Activated B cell treated with CpG ODN at 0.5 μM for 24 hours (primary cell): ENCODE measurements at regions not wholly inside any gene's neighbourhood (a gene's known extent, or its start where the extent isn't known, plus 50 kb on each side); places are given as distances from the start of the nearest gene placed in this dataset.
A peak's percentile ranks its signal among the peaks of the same experiment; 100 is the strongest.
"Not testable (repeated sequence)": the region's sequence is repeated elsewhere in the genome, so short reads cannot be mapped to it uniquely, and the experiment has no call there.

ENCODE experiments used
- ATAC-seq: fragments of 200-7000 bp; cut with Tn5 transposase; one replicate; pipeline ENCODE4 v1.10.0; 2021; ENCODE audit warnings: low read depth, mild to moderate bottlenecking, moderate library complexity
- CTCF ChIA-PET: fragments of 350-600 bp; sonication (Branson Sonifier 250); formaldehyde crosslinking; loops from one replicate; lab custom pipeline; 2021; ENCODE audit warnings: antibody characterized with exemption; lab: Charles Lee
- POLR2A ChIA-PET: fragments of 350-600 bp; sonication (Branson Sonifier 250); formaldehyde crosslinking; loops from one replicate; lab custom pipeline; 2021; ENCODE audit warnings: antibody characterized with exemption; lab: Charles Lee
- DNase-seq: peaks from one replicate; pipeline ENCODE4 v3.0.0; 2022
- H3K27ac Mint-ChIP-seq: one replicate; pipeline ENCODE4 v1.8.0; 2020; ENCODE audit warnings: mixed read lengths
- H3K27me3 Mint-ChIP-seq: one replicate; pipeline ENCODE4 v1.8.0; 2021; ENCODE audit warnings: mixed read lengths
- H3K36me3 Mint-ChIP-seq: one replicate; pipeline ENCODE4 v1.8.0; 2021; ENCODE audit warnings: low read depth, mixed read lengths
- H3K4me1 Mint-ChIP-seq: one replicate; pipeline ENCODE4 v1.8.0; 2021; ENCODE audit warnings: mixed read lengths
- H3K4me3 Mint-ChIP-seq: one replicate; pipeline ENCODE4 v1.8.0; 2020; ENCODE audit warnings: mild to moderate bottlenecking, mixed read lengths
- H3K9me3 Mint-ChIP-seq: one replicate; pipeline ENCODE4 v1.8.0; 2020; ENCODE audit warnings: mixed read lengths
- intact Hi-C: fragments of 100-400 bp; cut with micrococcal nuclease; formaldehyde crosslinking; loops from one replicate; pipeline ENCODE4 v1.15.1; 2024
- TF ChIP-seq, protein P1 (sequence below): fragments of 200-600 bp; IDR thresholded peaks from one replicate; pipeline ENCODE4 v1.8.0; 2022; ENCODE audit warnings: antibody characterized with exemption, mild to moderate bottlenecking

DNA sequence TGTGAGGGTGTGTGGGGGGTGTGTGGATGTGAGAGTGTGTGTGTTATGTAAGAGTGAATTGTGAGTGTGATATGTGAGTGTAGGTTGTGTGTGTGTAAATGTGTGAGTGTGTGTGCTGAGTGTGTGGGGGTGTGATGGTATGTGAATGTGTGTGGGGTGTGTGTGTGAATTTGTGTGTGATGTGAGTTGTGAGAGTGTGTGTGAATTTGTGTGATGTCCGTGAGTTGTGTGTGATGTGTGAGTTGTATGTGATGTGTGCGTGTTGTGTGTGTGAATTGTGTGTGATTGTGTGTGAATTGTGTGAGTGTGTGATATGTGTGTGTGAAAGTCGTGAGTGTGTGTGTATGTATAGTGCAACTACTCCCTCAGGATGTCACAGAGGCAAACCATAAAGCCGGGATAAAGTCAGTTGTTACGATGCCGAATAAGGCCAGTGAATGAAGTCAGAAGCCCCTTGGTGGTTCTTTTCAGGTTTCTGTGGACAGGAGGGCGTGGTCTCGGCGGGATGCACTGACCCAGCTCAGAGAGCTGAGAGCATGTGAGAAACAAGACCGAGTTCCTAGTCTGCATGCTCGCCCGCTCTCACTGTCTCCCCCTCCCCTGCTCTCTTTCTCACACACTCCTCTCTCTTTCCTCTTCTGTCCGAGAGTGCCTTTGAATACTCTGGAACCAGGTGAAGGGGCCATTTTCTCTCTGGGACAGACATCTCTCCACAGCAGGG lies 71.8 kb upstream of the MAX start:
- peaks cover 45% of the 10 kb centered on the region for H3K4me1 Mint-ChIP-seq
- no peaks in the 10 kb centered on the region for H3K36me3 Mint-ChIP-seq
- H3K9me3 Mint-ChIP-seq = no peaks in the 10 kb centered on the region
- intact Hi-C loops = no loop called here
- TF ChIP-seq, protein P1, sequence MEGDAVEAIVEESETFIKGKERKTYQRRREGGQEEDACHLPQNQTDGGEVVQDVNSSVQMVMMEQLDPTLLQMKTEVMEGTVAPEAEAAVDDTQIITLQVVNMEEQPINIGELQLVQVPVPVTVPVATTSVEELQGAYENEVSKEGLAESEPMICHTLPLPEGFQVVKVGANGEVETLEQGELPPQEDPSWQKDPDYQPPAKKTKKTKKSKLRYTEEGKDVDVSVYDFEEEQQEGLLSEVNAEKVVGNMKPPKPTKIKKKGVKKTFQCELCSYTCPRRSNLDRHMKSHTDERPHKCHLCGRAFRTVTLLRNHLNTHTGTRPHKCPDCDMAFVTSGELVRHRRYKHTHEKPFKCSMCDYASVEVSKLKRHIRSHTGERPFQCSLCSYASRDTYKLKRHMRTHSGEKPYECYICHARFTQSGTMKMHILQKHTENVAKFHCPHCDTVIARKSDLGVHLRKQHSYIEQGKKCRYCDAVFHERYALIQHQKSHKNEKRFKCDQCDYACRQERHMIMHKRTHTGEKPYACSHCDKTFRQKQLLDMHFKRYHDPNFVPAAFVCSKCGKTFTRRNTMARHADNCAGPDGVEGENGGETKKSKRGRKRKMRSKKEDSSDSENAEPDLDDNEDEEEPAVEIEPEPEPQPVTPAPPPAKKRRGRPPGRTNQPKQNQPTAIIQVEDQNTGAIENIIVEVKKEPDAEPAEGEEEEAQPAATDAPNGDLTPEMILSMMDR = no peak
- no peaks in the 10 kb centered on the region for H3K27me3 Mint-ChIP-seq
- H3K4me3 Mint-ChIP-seq = no peak overlapping the region
- H3K27ac Mint-ChIP-seq = peak overlapping the region; percentile 5
- ATAC-seq (no peak), DNase-seq (no peak)
- ChIA-PET POLR2A (interaction anchor here (0.6 to 1.3 kb wide), 4 partner anchors 110 to 1969 kb away, joined by 3 to 9 read pairs (median 4); no protein-coding TSS in a partner anchor), CTCF (no interaction called here)

GRCh38 chr14:65174783-65175182 lies 72.5 kb upstream of the MAX start:
- Mint-ChIP-seq H3K27ac (peak overlapping the region; percentile 38), H3K36me3 (no peaks in the 10 kb centered on the region), H3K9me3 (no peaks in the 10 kb centered on the region), H3K27me3 (no peaks in the 10 kb centered on the region), H3K4me1 (peaks cover 45% of the 10 kb centered on the region), H3K4me3 (no peak overlapping the region)
- TF ChIP-seq, protein P1 = no peak
- intact Hi-C loops = no loop called here
- POLR2A ChIA-PET = interaction anchor here (0.6 to 1.5 kb wide), 5 partner anchors 11 to 237 kb away, joined by 3 to 10 read pairs (median 3); no protein-coding TSS in a partner anchor
- CTCF ChIA-PET = no interaction called here
- DNase-seq = no peak
- no peak for ATAC-seq

DNA sequence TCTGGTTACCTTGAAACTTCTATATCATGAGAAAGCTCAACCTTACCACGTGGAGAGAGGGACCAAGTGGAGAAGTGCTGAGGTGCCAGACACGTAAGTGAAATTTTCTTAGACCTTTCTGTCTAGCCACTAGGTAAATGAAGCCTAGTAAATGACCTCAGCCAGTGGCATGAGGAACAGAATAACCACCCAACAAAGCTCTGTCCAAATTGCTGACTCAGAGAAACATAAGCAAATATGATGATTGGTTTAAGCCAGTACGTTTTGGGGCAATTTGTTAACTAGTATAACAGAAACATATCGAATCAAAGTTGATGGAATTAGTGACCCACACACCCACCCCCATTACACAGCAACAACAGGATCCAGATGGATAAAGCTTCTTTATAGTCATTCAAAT lies 75.2 kb upstream of the MAX start:
- ChIA-PET POLR2A (interaction anchor here (0.6 to 3.5 kb wide), 6 partner anchors 8 to 234 kb away, joined by 5 to 39 read pairs (median 6); partner anchors contain the start of gene FUT8), CTCF (interaction anchor here (1.0 kb wide), 1 partner anchor 28 kb away, joined by 3 read pairs; no protein-coding TSS in a partner anchor)
- no peaks in the 10 kb centered on the region for H3K27me3 Mint-ChIP-seq
- H3K27ac Mint-ChIP-seq = peak overlapping the region; percentile 38
- no peak overlapping the region for H3K4me3 Mint-ChIP-seq
- no peak for ATAC-seq
- no peak for DNase-seq
- no peaks in the 10 kb centered on the region for H3K36me3 Mint-ChIP-seq
- no peaks in the 10 kb centered on the region for H3K9me3 Mint-ChIP-seq
- H3K4me1 Mint-ChIP-seq = peaks cover 46% of the 10 kb centered on the region
- intact Hi-C loops = no loop called here
- TF ChIP-seq, protein P1 = no peak

DNA sequence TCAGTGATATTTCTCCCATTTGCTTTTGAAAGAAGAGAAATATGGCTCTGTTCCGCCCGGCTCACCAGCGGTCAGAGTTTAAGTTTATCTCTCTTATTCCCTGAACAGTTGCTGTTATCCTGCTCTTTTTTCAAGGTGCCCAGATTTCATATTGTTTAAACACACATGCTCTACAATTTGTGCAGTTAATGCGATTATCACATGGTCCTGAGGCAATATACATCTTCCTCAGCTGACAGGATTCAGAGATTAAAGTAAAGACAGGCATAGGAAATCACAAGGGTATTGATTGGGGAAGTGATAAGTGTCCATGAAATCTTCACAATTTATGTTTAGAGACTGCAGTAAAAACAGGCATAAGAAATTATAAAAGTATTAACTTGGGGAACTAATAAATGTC lies 76.9 kb upstream of the MAX start:
- H3K4me3 Mint-ChIP-seq, H3K36me3 Mint-ChIP-seq, DNase-seq, H3K9me3 Mint-ChIP-seq, intact Hi-C loops, ATAC-seq, H3K27me3 Mint-ChIP-seq: not testable (repeated sequence)
- ChIA-PET POLR2A (interaction anchor here (1.1 to 8.6 kb wide), 6 partner anchors 9 to 28 kb away, joined by 5 to 110 read pairs (median 14); no protein-coding TSS in a partner anchor), CTCF (interaction anchor here (1.2 kb wide), 1 partner anchor 15 kb away, joined by 3 read pairs; no protein-coding TSS in a partner anchor)
- H3K4me1 Mint-ChIP-seq = peaks cover 41% of the 10 kb centered on the region
- H3K27ac Mint-ChIP-seq = peak overlapping the region; percentile 86

DNA sequence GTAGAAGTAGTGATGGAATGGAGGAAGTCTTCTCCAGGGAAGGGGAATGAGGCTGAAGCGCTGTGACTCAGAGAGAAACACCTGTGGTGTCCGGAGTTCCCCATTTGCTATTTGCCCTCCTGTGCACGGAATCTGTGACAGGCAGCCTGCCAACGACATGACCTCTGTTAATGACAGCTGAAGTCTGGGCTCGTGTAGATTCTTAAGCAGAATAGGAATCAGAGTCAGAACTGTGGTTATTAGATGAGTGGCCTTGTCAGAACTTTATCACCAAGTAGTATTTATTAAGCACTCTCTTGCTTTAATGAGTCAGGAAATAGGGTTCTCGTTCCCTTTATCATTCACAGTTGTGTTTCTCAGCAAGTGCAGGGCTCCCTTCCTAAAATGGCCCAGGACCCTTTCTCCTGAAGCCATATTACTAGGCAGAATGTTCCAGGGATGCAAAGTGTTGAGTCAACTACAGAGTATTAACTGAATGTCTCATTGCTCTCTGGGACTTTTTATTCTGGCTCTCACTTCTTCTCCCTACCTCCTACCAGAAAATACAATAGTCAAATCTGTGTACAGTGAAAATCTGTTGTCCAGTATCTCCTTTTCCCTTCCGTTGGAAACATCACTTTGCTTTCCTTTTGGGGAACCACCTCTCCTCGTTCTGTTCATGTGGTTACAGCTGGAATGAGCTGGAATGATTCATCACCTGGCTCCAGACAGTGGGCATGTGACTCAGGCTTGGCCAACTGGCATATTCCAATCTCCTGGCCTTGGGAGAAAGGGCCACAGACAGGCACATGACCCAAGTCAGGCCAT lies 77.8 kb upstream of the MAX start:
- peak; percentile 46 for DNase-seq
- CTCF ChIA-PET = interaction anchor here (1.2 kb wide), 1 partner anchor 16 kb away, joined by 3 read pairs; no protein-coding TSS in a partner anchor
- intact Hi-C loops = loop anchor here (1.0 kb wide), 5 partner anchors 9 to 48 kb away; no protein-coding TSS in a partner anchor
- TF ChIP-seq, protein P1 = no peak
- Mint-ChIP-seq H3K27ac (peak overlapping the region; percentile 86), H3K9me3 (peaks cover 6% of the 10 kb centered on the region), H3K4me1 (peaks cover 37% of the 10 kb centered on the region), H3K4me3 (peak overlapping the region; percentile 71), H3K36me3 (peaks cover 1% of the 10 kb centered on the region), H3K27me3 (no peaks in the 10 kb centered on the region)
- POLR2A ChIA-PET = interaction anchor here (0.6 to 8.6 kb wide), 10 partner anchors 10 to 233 kb away, joined by 3 to 110 read pairs (median 5); no protein-coding TSS in a partner anchor
- peak; percentile 93 for ATAC-seq
